GM18502 (cell line): ENCODE measurements at regions not wholly inside any gene's neighbourhood (a gene's known extent, or its start where the extent isn't known, plus 50 kb on each side); places are given as distances from the start of the nearest gene placed in this dataset.
"Not testable (repeated sequence)": the region's sequence is repeated elsewhere in the genome, so short reads cannot be mapped to it uniquely, and the experiment has no call there.

Experiments used
- ATAC-seq: cut with Tn5 transposase; IDR thresholded peaks from one replicate; pipeline ENCODE4 v1.9.1; 2021; ENCODE audit warnings: mild to moderate bottlenecking; ENCODE audit not compliant: unreplicated experiment, poor library complexity

- no peak for ATAC-seq
Measured at GRCh38 chr2:183759033-183759432, 634.8 kb downstream of the NUP35 start.

DNA sequence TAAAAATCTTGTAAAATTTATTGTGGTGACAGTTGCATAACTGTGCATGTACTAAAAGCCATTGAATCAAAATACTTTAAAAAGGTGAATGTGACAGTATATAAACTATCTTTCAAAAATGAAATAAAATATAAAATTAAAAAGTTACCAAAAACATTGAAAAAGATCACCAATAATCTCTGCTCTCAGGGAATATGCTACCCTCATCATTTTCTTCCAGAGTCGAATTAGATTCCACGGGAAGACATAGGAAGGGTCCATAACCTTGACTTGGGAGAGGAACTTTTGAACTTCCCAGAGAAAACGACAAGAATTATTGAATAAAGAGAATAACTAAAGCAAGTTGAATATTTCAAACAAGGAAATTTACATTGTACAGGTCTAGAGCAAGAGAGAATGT lies 649.5 kb downstream of the NUP35 start:
- no peak for ATAC-seq

GRCh38 chr2:183780072-183780471 lies 655.8 kb downstream of the NUP35 start:
- ATAC-seq, result no peak

DNA sequence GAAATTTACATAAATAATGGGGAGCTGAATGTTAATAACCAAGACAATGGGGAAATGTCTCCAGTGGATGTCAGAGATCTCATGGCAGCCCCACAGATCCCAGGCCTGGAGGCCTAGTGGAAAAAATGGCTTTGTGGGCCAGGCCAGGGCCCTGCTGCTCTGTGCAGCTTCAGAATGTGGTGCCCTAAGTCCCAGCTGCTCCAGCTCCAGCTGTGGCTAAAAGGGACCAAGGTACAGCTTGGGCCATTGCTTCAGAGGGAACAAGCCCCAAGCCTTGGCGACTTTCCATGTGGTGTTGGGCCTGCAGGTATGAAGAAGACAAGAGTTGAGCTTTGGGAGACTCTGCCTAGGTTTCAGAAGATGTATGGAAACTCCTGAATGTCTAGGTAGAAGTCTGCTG lies 658.2 kb downstream of the NUP35 start:
- ATAC-seq, result no peak

DNA sequence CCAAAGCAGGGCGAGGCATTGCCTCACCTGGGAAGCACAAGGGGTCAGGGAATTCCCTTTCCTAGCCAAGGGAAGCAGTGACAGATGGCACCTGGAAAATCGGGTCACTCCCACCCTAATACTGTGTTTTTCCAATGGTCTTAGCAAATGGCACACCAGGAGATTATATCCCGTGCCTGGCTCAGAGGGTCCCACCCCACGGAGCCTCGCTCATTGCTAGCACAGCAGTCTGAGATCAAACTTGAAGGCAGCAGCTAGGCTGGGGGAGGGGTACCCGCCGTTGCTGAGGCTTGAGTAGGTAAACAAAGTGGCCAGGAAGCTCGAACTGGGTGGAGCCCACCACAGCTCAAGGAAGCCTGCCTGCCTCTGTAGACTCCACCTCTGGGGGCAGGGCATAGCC lies 664.6 kb downstream of the NUP35 start:
- not testable (repeated sequence) for ATAC-seq

- ATAC-seq, result not testable (repeated sequence)
Measured at GRCh38 chr2:183792165-183792924, 668.1 kb downstream of the NUP35 start.

DNA sequence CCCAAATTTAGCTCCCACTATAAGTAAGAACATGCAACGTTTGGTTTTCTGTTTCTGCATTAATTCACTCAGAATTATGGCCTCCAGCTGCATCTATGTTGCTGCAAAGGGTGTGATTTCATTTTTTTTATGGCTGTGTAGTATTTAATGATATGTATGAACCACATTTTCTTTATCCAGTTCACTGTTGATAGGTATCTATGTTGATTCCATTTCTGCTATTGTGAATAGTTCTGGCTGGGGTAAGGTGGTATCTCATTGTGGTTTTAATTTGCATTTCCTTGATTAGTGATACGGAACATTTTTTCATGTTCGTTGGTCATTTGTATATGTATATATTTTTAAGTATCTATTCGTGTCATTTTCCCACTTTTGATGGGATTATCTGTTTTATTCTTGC lies 674.3 kb downstream of the NUP35 start:
- ATAC-seq, result no peak

DNA sequence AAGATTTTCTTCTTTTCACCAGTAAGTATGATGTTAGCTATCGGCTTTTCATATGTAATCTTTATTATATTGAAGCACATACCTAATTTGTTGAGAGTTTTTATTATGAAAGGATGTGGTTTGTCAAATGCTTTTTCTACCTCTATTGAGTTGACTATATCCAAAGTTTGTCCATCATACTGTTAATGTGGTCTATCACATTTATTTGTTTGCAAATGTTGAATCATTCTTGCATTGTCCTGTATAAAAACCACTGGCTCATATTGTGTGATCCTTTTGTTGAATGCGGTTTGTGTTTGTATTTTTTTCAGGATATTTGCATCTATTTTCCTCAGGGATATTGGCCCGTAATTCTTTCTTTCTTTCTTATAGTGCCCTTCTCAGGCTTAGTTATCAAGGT lies 675.5 kb downstream of the NUP35 start:
- ATAC-seq, result no peak

GRCh38 chr2:183803596-183803995 lies 679.4 kb downstream of the NUP35 start:
- ATAC-seq, result no peak

DNA sequence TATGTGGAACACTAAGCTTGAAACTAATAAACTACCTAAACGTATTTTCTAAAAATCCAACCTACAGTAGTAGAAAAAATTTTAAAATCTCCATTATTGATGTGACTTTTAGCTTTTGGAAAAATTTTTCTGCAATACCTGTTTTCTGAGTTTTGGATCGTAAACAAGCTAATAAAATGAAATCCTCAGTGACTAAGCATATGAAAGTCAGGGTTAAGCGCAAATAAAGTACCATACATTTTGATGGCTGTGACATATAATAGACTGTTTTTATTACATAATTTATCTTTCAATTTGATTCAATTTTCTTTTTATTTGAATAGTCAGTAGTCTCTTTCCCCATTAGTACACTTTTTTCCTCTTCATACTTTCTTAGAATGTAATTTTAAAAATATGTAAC lies 683.6 kb downstream of the NUP35 start:
- ATAC-seq, result no peak

DNA sequence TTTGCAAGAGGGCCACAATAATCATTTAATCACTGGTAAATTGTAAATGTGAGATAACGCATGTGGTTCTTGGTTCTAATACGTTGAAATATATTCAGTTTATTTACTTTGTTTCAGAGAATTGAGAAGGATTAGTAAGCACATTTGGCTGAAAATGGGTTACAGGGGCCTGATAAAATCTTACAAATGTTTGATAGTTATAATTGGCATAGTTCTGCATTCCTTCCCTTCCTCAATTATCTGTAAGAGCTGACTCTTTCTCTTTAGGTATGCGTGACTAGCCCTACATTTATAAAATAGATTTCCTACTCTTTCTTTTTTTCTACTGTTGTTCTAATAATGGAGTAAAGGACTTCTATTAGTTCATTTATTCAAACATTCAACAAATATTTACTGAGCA lies 685.2 kb downstream of the NUP35 start:
- no peak for ATAC-seq

DNA sequence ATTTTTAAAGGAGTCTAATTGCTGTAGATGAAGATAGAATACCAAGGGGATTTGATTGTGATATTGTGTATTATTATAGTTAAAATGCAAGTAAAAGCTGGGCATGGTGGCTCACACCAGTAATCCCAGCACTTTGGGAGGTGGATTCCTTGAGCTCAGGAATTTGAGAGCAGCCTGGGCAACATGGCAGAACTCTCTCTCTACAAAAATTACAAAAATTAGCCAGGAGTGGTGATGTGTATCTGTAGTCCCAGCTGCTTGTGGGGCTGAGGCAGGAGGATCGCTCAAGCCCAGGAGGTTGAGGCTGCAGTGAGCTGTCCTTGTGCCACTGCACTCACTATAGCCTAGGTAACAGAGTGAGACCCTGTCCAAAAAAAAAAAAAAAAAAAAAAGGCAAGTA lies 687.0 kb downstream of the NUP35 start:
- ATAC-seq, result no peak

DNA sequence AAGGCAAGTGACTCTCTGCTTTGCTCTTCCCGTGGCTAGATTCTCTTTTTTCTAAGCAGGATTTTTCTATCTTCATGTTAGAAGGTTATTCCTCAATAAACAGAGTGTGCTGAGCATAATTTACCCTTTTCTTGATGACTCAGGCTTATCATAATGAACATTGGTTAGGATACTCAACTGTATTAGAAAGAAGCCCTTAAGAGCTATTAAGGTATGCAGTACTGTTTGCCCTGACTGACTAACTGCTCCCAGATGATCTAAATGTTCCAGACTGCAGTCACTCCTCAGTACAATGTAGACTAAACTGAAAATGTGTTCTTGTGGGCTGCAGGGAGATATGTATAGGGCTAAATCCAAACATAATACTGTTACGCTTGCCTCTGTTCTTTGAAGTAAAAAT lies 687.8 kb downstream of the NUP35 start:
- ATAC-seq, result no peak

- no peak for ATAC-seq
Measured at GRCh38 chr2:183825710-183826109, 701.5 kb downstream of the NUP35 start.

DNA sequence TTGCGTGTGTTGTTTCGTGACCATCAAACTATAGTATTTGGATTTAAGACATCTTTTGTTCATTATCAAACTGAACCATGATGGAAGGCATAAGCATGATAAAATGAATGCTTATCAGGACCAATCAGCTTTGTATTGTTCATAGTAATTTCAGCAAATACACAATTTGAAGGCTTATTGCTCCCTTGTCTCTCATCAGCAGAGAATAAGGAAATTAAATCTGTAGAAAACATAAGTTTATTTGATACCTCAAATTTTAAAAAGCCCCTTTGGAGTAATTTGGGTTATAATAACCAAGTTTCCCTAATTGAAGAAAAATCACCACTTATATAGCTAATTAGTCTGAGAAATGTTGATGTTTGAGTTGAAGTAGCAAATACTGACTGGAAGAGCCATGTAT lies 705.7 kb downstream of the NUP35 start:
- ATAC-seq, result no peak

- no peak for ATAC-seq
Measured at GRCh38 chr2:183837157-183837556, 712.9 kb downstream of the NUP35 start.

- no peak for ATAC-seq
Measured at GRCh38 chr2:183838295-183838694, 714.1 kb downstream of the NUP35 start.

DNA sequence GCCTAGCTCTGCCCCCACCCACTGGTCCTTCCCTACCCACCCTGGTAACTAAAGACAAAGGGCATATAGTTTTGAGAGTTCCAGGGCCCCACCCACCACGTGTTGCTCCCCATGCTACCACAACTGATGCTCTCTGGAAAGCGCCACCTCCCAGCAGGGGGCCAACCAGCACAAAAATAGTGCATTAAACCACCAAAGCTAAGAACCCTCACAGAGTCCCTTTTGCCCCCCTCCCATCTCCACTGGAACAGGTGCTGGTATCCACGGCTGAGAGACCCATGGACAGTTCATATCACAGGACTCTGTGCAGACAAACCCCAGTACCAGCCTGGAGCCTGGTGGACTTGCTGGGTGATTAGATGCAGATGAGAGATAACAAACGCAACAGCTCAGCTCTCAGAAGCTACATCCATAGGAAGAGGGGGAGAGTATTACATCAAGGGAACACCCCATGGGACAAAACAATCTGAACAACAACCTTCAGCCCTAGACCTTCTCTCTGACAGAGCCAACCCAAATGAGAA lies 715.9 kb downstream of the NUP35 start:
- no peak for ATAC-seq

DNA sequence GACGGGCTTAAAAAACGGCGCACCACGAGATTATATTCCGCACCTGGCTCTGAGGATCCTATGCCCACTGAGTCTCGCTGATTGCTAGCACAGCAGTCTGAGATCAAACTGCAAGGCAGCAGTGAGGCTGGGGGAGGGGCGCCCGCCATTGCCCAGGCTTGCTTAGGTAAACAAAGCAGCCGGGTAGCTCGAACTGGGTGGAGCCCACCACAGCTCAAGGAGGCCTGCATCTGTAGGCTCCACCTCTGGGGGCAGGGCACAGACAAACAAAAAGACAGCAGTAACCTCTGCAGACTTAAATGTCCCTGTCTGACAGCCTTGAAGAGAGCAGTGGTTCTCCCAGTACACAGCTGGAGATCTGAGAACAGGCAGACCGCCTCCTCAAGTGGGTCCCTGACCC lies 725.6 kb downstream of the NUP35 start:
- ATAC-seq, result not testable (repeated sequence)

GRCh38 chr2:183859129-183859528 lies 734.9 kb downstream of the NUP35 start:
- ATAC-seq, result no peak

GRCh38 chr2:183866666-183867065 lies 731.7 kb upstream of the ZNF804A start:
- no peak for ATAC-seq

DNA sequence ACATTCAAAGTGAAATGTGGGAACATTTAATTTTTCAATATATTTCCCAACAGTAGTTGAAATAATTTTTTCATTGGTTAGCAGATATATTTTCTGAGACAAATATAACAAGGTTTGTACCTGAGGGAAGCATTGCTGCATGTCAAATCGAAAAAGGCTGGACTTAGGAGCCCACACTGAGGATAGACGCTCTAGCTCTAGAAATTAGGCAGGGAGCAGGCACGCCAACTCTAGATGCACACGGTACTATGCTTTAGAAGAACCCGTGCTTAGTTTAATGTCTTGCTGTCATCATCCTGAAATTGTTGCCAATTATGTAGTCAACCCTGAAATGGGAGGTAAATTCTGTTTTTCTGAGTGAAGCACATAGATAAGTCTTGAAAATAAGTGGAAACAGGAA lies 731.1 kb upstream of the ZNF804A start:
- no peak for ATAC-seq
